Endothelial cell of umbilical vein (primary cell): ENCODE measurements at regions not wholly inside any gene's neighbourhood (a gene's known extent, or its start where the extent isn't known, plus 50 kb on each side); places are given as distances from the start of the nearest gene placed in this dataset.

ENCODE experiments used
- BruUV-seq: library from RNA; stranded (reverse); fragments of 400-500 nt; replicated peaks from 2 replicates; lab custom pipeline; 2021; lab: Mats Ljungman, UMichigan
- CTCF ChIA-PET: fragments of 300-600, 350-600 bp; sonication (Branson Sonifier 250); formaldehyde crosslinking; loops from one replicate; lab custom pipeline; 2021; ENCODE audit warnings: antibody characterized with exemption, inconsistent platforms; lab: Charles Lee
- POLR2A ChIA-PET: fragments of 300-600, 350-600 bp; sonication (Branson Sonifier 250); formaldehyde crosslinking; loops from one replicate; lab custom pipeline; 2021; ENCODE audit warnings: antibody characterized with exemption, inconsistent platforms; lab: Charles Lee
- DNase-seq: peaks from one replicate; pipeline ENCODE4 v3.0.0-alpha.2; 2011; ENCODE audit warnings: low read depth, low spot score
- FAIRE-seq: peaks from 2 replicates; lab custom pipeline; 2011; peaks lifted over from hg19 to GRCh38; lab: Jason Lieb, UNC
- H2AFZ ChIP-seq: 2 replicates; pipeline ENCODE4 v1.6.0; 2012; ENCODE audit warnings: low read depth, low read length, control low read depth, inconsistent platforms
- H3K27ac ChIP-seq: 2 replicates; pipeline ENCODE4 v1.5.1; 2011; ENCODE audit warnings: low read depth, mild to moderate bottlenecking, control low read depth, low read length, moderate library complexity; ENCODE audit not compliant: insufficient read depth
- H3K27me3 ChIP-seq, 2 experiments: 2 replicates each; pipeline versions ENCODE4 v1.6.0 to v1.6.1; 2011; ENCODE audit warnings: low read length in 2 of 2, mixed read lengths in 1 of 2; ENCODE audit not compliant: control insufficient read depth in 2 of 2, insufficient read depth in 2 of 2
- H3K36me3 ChIP-seq, 2 experiments: 2 replicates in 1 of 2; 3 replicates in 1 of 2; pipeline ENCODE4 v1.5.1; 2011; ENCODE audit warnings: low read length in 2 of 2, mild to moderate bottlenecking in 1 of 2, moderate library complexity in 1 of 2; ENCODE audit not compliant: control insufficient read depth in 2 of 2, insufficient read depth in 2 of 2; ENCODE audit errors: extremely low read depth in 1 of 2
- H3K4me1 ChIP-seq: 3 replicates; pipeline ENCODE4 v1.5.1; 2011; ENCODE audit warnings: mild to moderate bottlenecking, low read length; ENCODE audit not compliant: control insufficient read depth, insufficient read depth; ENCODE audit errors: extremely low read depth
- H3K4me2 ChIP-seq: 2 replicates; pipeline ENCODE4 v1.6.1; 2011; ENCODE audit warnings: low read length, control low read depth, mixed read lengths; ENCODE audit not compliant: insufficient read depth
- H3K4me3 ChIP-seq, 3 experiments: fragments of 200-600 bp in 1 of 3; sonication (generic), shearing (Covaris generic) in 1 of 3; replicated peaks in 1 of 3; 2 replicates each; pipeline ENCODE4 v1.5.1; 2011 to 2016; ENCODE audit warnings: control low read depth in 3 of 3, low read length in 3 of 3, mild to moderate bottlenecking in 2 of 3, inconsistent platforms in 1 of 3, low read depth in 1 of 3, moderate library complexity in 1 of 3; ENCODE audit not compliant: insufficient read depth in 1 of 3
- H3K79me2 ChIP-seq: 2 replicates; pipeline ENCODE4 v1.6.0; 2012; ENCODE audit warnings: low read length, inconsistent platforms; ENCODE audit not compliant: control insufficient read depth, insufficient read depth
- H3K9ac ChIP-seq: replicated peaks from 2 replicates; pipeline ENCODE3; 2011; ENCODE audit warnings: low read length, control low read depth; ENCODE audit not compliant: insufficient read depth; ENCODE audit errors: extremely low read depth
- H3K9me1 ChIP-seq: replicated peaks from 3 replicates; pipeline ENCODE4 v1.6.0; 2011; ENCODE audit warnings: mild to moderate bottlenecking, low read length; ENCODE audit not compliant: control insufficient read depth, insufficient read depth; ENCODE audit errors: extremely low read depth
- H3K9me3 ChIP-seq: replicated peaks from 2 replicates; pipeline ENCODE4 v1.5.1; 2012; ENCODE audit warnings: low read length, inconsistent platforms; ENCODE audit not compliant: control insufficient read depth, insufficient read depth
- H4K20me1 ChIP-seq: replicated peaks from 2 replicates; pipeline ENCODE3; 2011; ENCODE audit warnings: mild to moderate bottlenecking, low read length; ENCODE audit not compliant: control insufficient read depth, insufficient read depth; ENCODE audit errors: extremely low read depth
- CTCF ChIP-seq, 2 donors: IDR thresholded peaks; 1 replicate in 1 of 2; 2 replicates in 1 of 2; pipeline ENCODE4 v1.5.1; 2011; ENCODE audit warnings: low read length in 2 of 2, mild to moderate bottlenecking in 2 of 2, moderate library complexity in 2 of 2, control low read depth in 1 of 2, inconsistent platforms in 1 of 2, low read depth in 1 of 2; ENCODE audit not compliant: insufficient read depth in 1 of 2; ENCODE audit errors: extremely low read depth in 1 of 2
- EZH2 ChIP-seq: IDR thresholded peaks from 2 replicates; pipeline ENCODE4 v1.6.1; 2012; ENCODE audit warnings: borderline replicate concordance, low read depth, mild to moderate bottlenecking, moderate library complexity, low read length, inconsistent platforms; ENCODE audit not compliant: severe bottlenecking
- FOS ChIP-seq: IDR thresholded peaks from 2 replicates; pipeline ENCODE4 v1.6.1; 2011; ENCODE audit warnings: mild to moderate bottlenecking, low read length, moderate library complexity, borderline replicate concordance; ENCODE audit not compliant: insufficient read depth
- GATA2 ChIP-seq: IDR thresholded peaks from 2 replicates; pipeline ENCODE4 v1.7.0; 2011; ENCODE audit warnings: low read depth, mild to moderate bottlenecking, moderate library complexity, mixed read lengths, low read length; ENCODE audit not compliant: insufficient read length, insufficient read depth
- JUN ChIP-seq: IDR thresholded peaks from 2 replicates; pipeline ENCODE4 v1.6.1; 2011; ENCODE audit warnings: borderline replicate concordance, low read depth; ENCODE audit not compliant: insufficient read length, insufficient read depth
- MAX ChIP-seq: IDR thresholded peaks from 2 replicates; pipeline ENCODE4 v1.6.1; 2011; ENCODE audit not compliant: insufficient read depth, insufficient read length
- MYC ChIP-seq: IDR thresholded peaks from one replicate; pipeline ENCODE4 v1.6.1; 2011; ENCODE audit warnings: mild to moderate bottlenecking, low read depth, low read length
- POLR2A ChIP-seq: IDR thresholded peaks from 2 replicates; pipeline ENCODE4 v1.6.1; 2012; ENCODE audit warnings: low read depth, mild to moderate bottlenecking, control low read depth, low read length
- POLR2AphosphoS5 ChIP-seq: IDR thresholded peaks from 2 replicates; pipeline ENCODE4 v1.6.1; 2012; ENCODE audit warnings: low read depth, mild to moderate bottlenecking, control low read depth, low read length, moderate library complexity; ENCODE audit not compliant: insufficient read depth
- dilution Hi-C: fragments of 300-500 bp; cut with MboI; formaldehyde crosslinking; loops from one replicate; pipeline ENCODE4 v1.15.0; 2019; ENCODE audit warnings: low sequenced_read_pairs; ENCODE audit not compliant: extremely low pct_ligation_motif_present
- intact Hi-C: fragments of 100-400 bp; cut with micrococcal nuclease; formaldehyde crosslinking; loops from one replicate; pipeline ENCODE4 v1.10.0; 2022

GRCh38 chr15:53022788-53023187, 232.7 kb upstream of the ONECUT1 start:
- Histone ChIP-seq H3K4me1 (no peaks in the 10 kb centered on the region), H3K9me1 (no peaks in the 10 kb centered on the region), H3K36me3 (no peaks in the 10 kb centered on the region), H3K27ac (no peak overlapping the region), H3K27me3 (no peaks in the 10 kb centered on the region), H4K20me1 (no peaks in the 10 kb centered on the region), H3K9me3 (peaks cover 2% of the 10 kb centered on the region), H3K4me2 (no peak overlapping the region), H3K9ac (no peak overlapping the region), H2AFZ (no peak overlapping the region), H3K79me2 (no peaks in the 10 kb centered on the region), H3K4me3 (no peak overlapping the region)
- CTCF ChIA-PET, result no interaction called here
- no peak for DNase-seq
- no peak for TF ChIP-seq POLR2AphosphoS5
- no peak for TF ChIP-seq FOS
- TF ChIP-seq JUN, result no peak
- no peak for TF ChIP-seq CTCF (IDR thresholded peaks at IDR 0.05; ENCODE audit: extremely low read depth in 1 of 2, insufficient read depth in 1 of 2, low read depth in 1 of 2, low read length in 2 of 2)
- no peak for TF ChIP-seq EZH2
- TF ChIP-seq POLR2A, result no peak
- TF ChIP-seq MAX, result no peak
- TF ChIP-seq GATA2, result no peak
- TF ChIP-seq MYC, result no peak
- POLR2A ChIA-PET, result no interaction called here
- intact Hi-C loops, result no loop called here
- FAIRE-seq, result no peak
- dilution Hi-C loops, result no loop called here
- BruUV-seq, result no TSS peak
